ENCODE measurements at regions not wholly inside any gene's neighbourhood (a gene's known extent, or its start where the extent isn't known, plus 50 kb on each side); places are given as distances from the start of the nearest gene placed in this dataset.

DNA sequence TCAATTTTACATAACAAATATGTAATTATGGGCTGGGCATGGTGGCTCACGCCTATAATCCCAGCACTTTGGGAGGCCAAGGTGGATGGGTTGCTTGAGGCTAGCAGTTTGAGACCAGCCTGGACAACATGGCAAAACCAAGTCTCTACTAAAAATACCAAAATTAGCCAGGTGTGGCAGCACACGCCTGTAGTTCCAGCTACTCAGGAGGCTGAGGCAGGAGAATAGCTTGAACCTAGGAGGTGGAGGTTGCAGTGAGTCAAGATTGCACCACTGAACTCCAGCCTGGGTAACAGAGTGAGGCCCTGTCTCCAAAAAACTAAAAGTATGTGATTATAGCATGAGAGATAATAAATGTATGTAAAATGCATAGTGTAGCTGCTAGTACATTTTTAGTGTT, 229.0 kb downstream of the PPARGC1A start:
- Histone ChIP-seq H2AK9ac (replicated peaks; ENCODE audit: low read depth, low read length, poor library complexity) (no peak overlapping the region), H3K14ac (replicated peaks; ENCODE audit: low read depth, low read length) (no peak overlapping the region), H4K8ac (ENCODE audit: low read depth in 2 of 2, low read length in 2 of 2) (no peak overlapping the region), H2AFZ (replicated peaks; ENCODE audit: low read length, poor library complexity) (no peak overlapping the region), H4K20me1 (ENCODE audit: insufficient read depth, low read length) (no peaks in the 10 kb centered on the region), H3K27ac (ENCODE audit: insufficient read depth, low read length) (no peak overlapping the region), H3K4me2 (ENCODE audit: low read depth, low read length) (no peak overlapping the region), H3K9ac (ENCODE audit: low read depth, low read length) (no peak overlapping the region), H4K5ac (ENCODE audit: low read depth, low read length) (no peak overlapping the region), H3K23ac (ENCODE audit: low read depth, low read length) (no peak overlapping the region), H3K9me1 (ENCODE audit: insufficient read depth, low read length) (no peaks in the 10 kb centered on the region), H3K56ac (ENCODE audit: extremely low read depth, insufficient read depth, low read length) (no peak overlapping the region), H2AK5ac (ENCODE audit: low read depth, low read length) (no peak overlapping the region), H2BK15ac (ENCODE audit: low read depth, low read length) (no peak overlapping the region), H2BK120ac (ENCODE audit: low read depth, low read length) (no peak overlapping the region), H3K79me1 (ENCODE audit: low read depth in 1 of 2, low read length in 2 of 2) (no peaks in the 10 kb centered on the region), H3K18ac (ENCODE audit: low read depth, low read length) (no peak overlapping the region), H3K4ac (ENCODE audit: low read depth, low read length) (no peak overlapping the region), H3K4me3 (ENCODE audit: insufficient read depth, low read depth, low read length) (no peak overlapping the region), H3K4me1 (ENCODE audit: control insufficient read depth, insufficient read depth, low read length) (no peaks in the 10 kb centered on the region), H3K36me3 (ENCODE audit: control insufficient read depth, insufficient read depth, low read length) (no peaks in the 10 kb centered on the region), H4K91ac (ENCODE audit: insufficient read depth, low read depth, low read length) (no peak overlapping the region), H2BK20ac (ENCODE audit: low read depth, low read length) (no peak overlapping the region), H3K27me3 (ENCODE audit: control insufficient read depth, insufficient read depth, low read length) (no peaks in the 10 kb centered on the region), H3K9me3 (ENCODE audit: control insufficient read depth, insufficient read depth, low read length) (no peaks in the 10 kb centered on the region), H2BK5ac (ENCODE audit: low read depth, low read length, poor library complexity, severe bottlenecking) (no peak overlapping the region)
- in situ Hi-C loops (cut with MboI; ENCODE audit: low sequenced_read_pairs) (no loop called here), dilution Hi-C loops (cut with HindIII; ENCODE audit: low sequenced_read_pairs, unreplicated experiment) (no loop called here), intact Hi-C loops (cut with micrococcal nuclease) (no loop called here)
- TF ChIP-seq, protein P1, sequence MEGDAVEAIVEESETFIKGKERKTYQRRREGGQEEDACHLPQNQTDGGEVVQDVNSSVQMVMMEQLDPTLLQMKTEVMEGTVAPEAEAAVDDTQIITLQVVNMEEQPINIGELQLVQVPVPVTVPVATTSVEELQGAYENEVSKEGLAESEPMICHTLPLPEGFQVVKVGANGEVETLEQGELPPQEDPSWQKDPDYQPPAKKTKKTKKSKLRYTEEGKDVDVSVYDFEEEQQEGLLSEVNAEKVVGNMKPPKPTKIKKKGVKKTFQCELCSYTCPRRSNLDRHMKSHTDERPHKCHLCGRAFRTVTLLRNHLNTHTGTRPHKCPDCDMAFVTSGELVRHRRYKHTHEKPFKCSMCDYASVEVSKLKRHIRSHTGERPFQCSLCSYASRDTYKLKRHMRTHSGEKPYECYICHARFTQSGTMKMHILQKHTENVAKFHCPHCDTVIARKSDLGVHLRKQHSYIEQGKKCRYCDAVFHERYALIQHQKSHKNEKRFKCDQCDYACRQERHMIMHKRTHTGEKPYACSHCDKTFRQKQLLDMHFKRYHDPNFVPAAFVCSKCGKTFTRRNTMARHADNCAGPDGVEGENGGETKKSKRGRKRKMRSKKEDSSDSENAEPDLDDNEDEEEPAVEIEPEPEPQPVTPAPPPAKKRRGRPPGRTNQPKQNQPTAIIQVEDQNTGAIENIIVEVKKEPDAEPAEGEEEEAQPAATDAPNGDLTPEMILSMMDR (conservative IDR thresholded peaks at IDR 0.05; ENCODE audit: low read depth, low read length), result no peak
- TF ChIP-seq RFX5 (IDR thresholded peaks at IDR 0.05; ENCODE audit: low read depth, low read length), result no peak
- no peak for TF ChIP-seq MXI1 (IDR thresholded peaks at IDR 0.05; ENCODE audit: borderline replicate concordance, low read depth, low read length)
- no peak for TF ChIP-seq POLR2A (IDR thresholded peaks at IDR 0.05; ENCODE audit: low read depth, low read length)
- TF ChIP-seq BHLHE40 (IDR thresholded peaks at IDR 0.05; ENCODE audit: low read depth, low read length), result no peak
- TF ChIP-seq CEBPB (IDR thresholded peaks at IDR 0.05; ENCODE audit: low read depth, low read length), result no peak
- TF ChIP-seq MAZ (IDR thresholded peaks at IDR 0.05; ENCODE audit: borderline replicate concordance, low read depth, low read length), result no peak
- TF ChIP-seq SMC3 (IDR thresholded peaks at IDR 0.05; ENCODE audit: low read depth, low read length), result no peak
- TF ChIP-seq, protein P2, sequence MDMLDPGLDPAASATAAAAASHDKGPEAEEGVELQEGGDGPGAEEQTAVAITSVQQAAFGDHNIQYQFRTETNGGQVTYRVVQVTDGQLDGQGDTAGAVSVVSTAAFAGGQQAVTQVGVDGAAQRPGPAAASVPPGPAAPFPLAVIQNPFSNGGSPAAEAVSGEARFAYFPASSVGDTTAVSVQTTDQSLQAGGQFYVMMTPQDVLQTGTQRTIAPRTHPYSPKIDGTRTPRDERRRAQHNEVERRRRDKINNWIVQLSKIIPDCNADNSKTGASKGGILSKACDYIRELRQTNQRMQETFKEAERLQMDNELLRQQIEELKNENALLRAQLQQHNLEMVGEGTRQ (IDR thresholded peaks at IDR 0.05; ENCODE audit: low read depth, low read length), result no peak
- no peak for TF ChIP-seq NFE2L2 (IDR thresholded peaks at IDR 0.05; ENCODE audit: low read depth, low read length)
- TF ChIP-seq MAFK (IDR thresholded peaks at IDR 0.05; ENCODE audit: low read depth, low read length), result no peak
- TF ChIP-seq CHD1 (IDR thresholded peaks at IDR 0.05; ENCODE audit: low read depth, low read length), result no peak
- TF ChIP-seq FOS (IDR thresholded peaks at IDR 0.05; ENCODE audit: low read depth, low read length), result no peak
- TF ChIP-seq RAD21 (IDR thresholded peaks at IDR 0.05; ENCODE audit: low read length), result no peak
- no peak for TF ChIP-seq RCOR1 (IDR thresholded peaks at IDR 0.05; ENCODE audit: insufficient replicate concordance, low read length)
- TF ChIP-seq, protein P3, sequence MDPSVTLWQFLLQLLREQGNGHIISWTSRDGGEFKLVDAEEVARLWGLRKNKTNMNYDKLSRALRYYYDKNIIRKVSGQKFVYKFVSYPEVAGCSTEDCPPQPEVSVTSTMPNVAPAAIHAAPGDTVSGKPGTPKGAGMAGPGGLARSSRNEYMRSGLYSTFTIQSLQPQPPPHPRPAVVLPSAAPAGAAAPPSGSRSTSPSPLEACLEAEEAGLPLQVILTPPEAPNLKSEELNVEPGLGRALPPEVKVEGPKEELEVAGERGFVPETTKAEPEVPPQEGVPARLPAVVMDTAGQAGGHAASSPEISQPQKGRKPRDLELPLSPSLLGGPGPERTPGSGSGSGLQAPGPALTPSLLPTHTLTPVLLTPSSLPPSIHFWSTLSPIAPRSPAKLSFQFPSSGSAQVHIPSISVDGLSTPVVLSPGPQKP (IDR thresholded peaks at IDR 0.05; ENCODE audit: borderline replicate concordance, low read depth, low read length), result no peak
- ATAC-seq (ENCODE audit: low read depth) (no peak), DNase-seq (no peak)
- no CpG with 5 or more reads among the region's 2 CpGs for WGBS, 2 experiments (ENCODE audit: extremely low coverage in 2 of 2, insufficient read length in 1 of 2)
- no TSS peak for BruUV-seq (replicated peaks)
- CTCF ChIA-PET, result no interaction called here
- POLR2A ChIA-PET (ENCODE audit: unreplicated experiment), result no interaction called here
